ENCODE measurements at regions not wholly inside any gene's neighbourhood (a gene's known extent, or its start where the extent isn't known, plus 50 kb on each side); places are given as distances from the start of the nearest gene placed in this dataset.

- Histone ChIP-seq H3K36me3 (ENCODE audit: control insufficient read depth, insufficient read depth, low read length) (no peaks in the 10 kb centered on the region), H3K4me1 (ENCODE audit: control insufficient read depth, insufficient read depth, low read length) (no peaks in the 10 kb centered on the region), H3K9me3 (ENCODE audit: control insufficient read depth, insufficient read depth, low read length) (no peaks in the 10 kb centered on the region), H3K27ac (ENCODE audit: low read length) (no peak overlapping the region), H3K27me3 (ENCODE audit: control insufficient read depth, insufficient read depth, low read length) (no peaks in the 10 kb centered on the region), H3K4me3 (ENCODE audit: low read length) (no peak overlapping the region)
- DNase-seq (ENCODE audit: low read depth, low spot score) = no peak
- no CpG with 5 or more reads among the region's 1 CpG for WGBS (ENCODE audit: insufficient coverage, insufficient read length)
Measured at GRCh38 chr3:88596451-88596850, 446.7 kb downstream of the C3orf38 start.

GRCh38 chr3:88610820-88611219, 461.1 kb downstream of the C3orf38 start:
- no peaks in the 10 kb centered on the region for H3K4me1 ChIP-seq (ENCODE audit: control insufficient read depth, insufficient read depth, low read length)
- H3K27ac ChIP-seq (ENCODE audit: low read length) = no peak overlapping the region
- H3K27me3 ChIP-seq (ENCODE audit: control insufficient read depth, insufficient read depth, low read length) = no peaks in the 10 kb centered on the region
- no CpG with 5 or more reads among the region's 5 CpGs for WGBS (ENCODE audit: insufficient coverage, insufficient read length)
- H3K36me3 ChIP-seq (ENCODE audit: control insufficient read depth, insufficient read depth, low read length) = no peaks in the 10 kb centered on the region
- no peak overlapping the region for H3K4me3 ChIP-seq (ENCODE audit: low read length)
- no peak for DNase-seq (ENCODE audit: low read depth, low spot score)
- H3K9me3 ChIP-seq (ENCODE audit: control insufficient read depth, insufficient read depth, low read length) = no peaks in the 10 kb centered on the region

- no peak overlapping the region for H3K27ac ChIP-seq (ENCODE audit: low read length)
- no peaks in the 10 kb centered on the region for H3K4me1 ChIP-seq (ENCODE audit: control insufficient read depth, insufficient read depth, low read length)
- no peaks in the 10 kb centered on the region for H3K9me3 ChIP-seq (ENCODE audit: control insufficient read depth, insufficient read depth, low read length)
- H3K27me3 ChIP-seq (ENCODE audit: control insufficient read depth, insufficient read depth, low read length) = no peaks in the 10 kb centered on the region
- DNase-seq (ENCODE audit: low read depth, low spot score) = no peak
- no CpG with 5 or more reads among the region's 2 CpGs for WGBS (ENCODE audit: insufficient coverage, insufficient read length)
- no peaks in the 10 kb centered on the region for H3K36me3 ChIP-seq (ENCODE audit: control insufficient read depth, insufficient read depth, low read length)
- no peak overlapping the region for H3K4me3 ChIP-seq (ENCODE audit: low read length)
Measured at GRCh38 chr3:88611826-88612326, 462.1 kb downstream of the C3orf38 start.

- no CpG with 5 or more reads among the region's 1 CpG for WGBS (ENCODE audit: insufficient coverage, insufficient read length)
- no peak for DNase-seq (ENCODE audit: low read depth, low spot score)
- Histone ChIP-seq H3K27me3 (ENCODE audit: control insufficient read depth, insufficient read depth, low read length) (no peaks in the 10 kb centered on the region), H3K4me1 (ENCODE audit: control insufficient read depth, insufficient read depth, low read length) (no peaks in the 10 kb centered on the region), H3K36me3 (ENCODE audit: control insufficient read depth, insufficient read depth, low read length) (no peaks in the 10 kb centered on the region), H3K4me3 (ENCODE audit: low read length) (no peak overlapping the region), H3K27ac (ENCODE audit: low read length) (no peak overlapping the region), H3K9me3 (ENCODE audit: control insufficient read depth, insufficient read depth, low read length) (no peaks in the 10 kb centered on the region)
Measured at GRCh38 chr3:88616413-88616812, 466.7 kb downstream of the C3orf38 start.

- no peaks in the 10 kb centered on the region for H3K9me3 ChIP-seq (ENCODE audit: control insufficient read depth, insufficient read depth, low read length)
- no peak overlapping the region for H3K27ac ChIP-seq (ENCODE audit: low read length)
- no peak for DNase-seq (ENCODE audit: low read depth, low spot score)
- no peaks in the 10 kb centered on the region for H3K36me3 ChIP-seq (ENCODE audit: control insufficient read depth, insufficient read depth, low read length)
- no peaks in the 10 kb centered on the region for H3K27me3 ChIP-seq (ENCODE audit: control insufficient read depth, insufficient read depth, low read length)
- no CpG with 5 or more reads among the region's 1 CpG for WGBS (ENCODE audit: insufficient coverage, insufficient read length)
- H3K4me3 ChIP-seq (ENCODE audit: low read length) = no peak overlapping the region
- no peaks in the 10 kb centered on the region for H3K4me1 ChIP-seq (ENCODE audit: control insufficient read depth, insufficient read depth, low read length)
Measured at GRCh38 chr3:88617283-88617682, 467.5 kb downstream of the C3orf38 start.

- H3K4me1 ChIP-seq (ENCODE audit: control insufficient read depth, insufficient read depth, low read length) = no peaks in the 10 kb centered on the region
- H3K27me3 ChIP-seq (ENCODE audit: control insufficient read depth, insufficient read depth, low read length) = no peaks in the 10 kb centered on the region
- H3K4me3 ChIP-seq (ENCODE audit: low read length) = no peak overlapping the region
- DNase-seq (ENCODE audit: low read depth, low spot score) = no peak
- H3K36me3 ChIP-seq (ENCODE audit: control insufficient read depth, insufficient read depth, low read length) = no peaks in the 10 kb centered on the region
- no peak overlapping the region for H3K27ac ChIP-seq (ENCODE audit: low read length)
- H3K9me3 ChIP-seq (ENCODE audit: control insufficient read depth, insufficient read depth, low read length) = no peaks in the 10 kb centered on the region
- no CpG with 5 or more reads among the region's 7 CpGs for WGBS (ENCODE audit: insufficient coverage, insufficient read length)
Measured at GRCh38 chr3:88618021-88618645, 468.4 kb downstream of the C3orf38 start.

GRCh38 chr3:88621586-88621985, 471.8 kb downstream of the C3orf38 start:
- Histone ChIP-seq H3K27ac (ENCODE audit: low read length) (no peak overlapping the region), H3K36me3 (ENCODE audit: control insufficient read depth, insufficient read depth, low read length) (no peaks in the 10 kb centered on the region), H3K4me3 (ENCODE audit: low read length) (no peak overlapping the region), H3K4me1 (ENCODE audit: control insufficient read depth, insufficient read depth, low read length) (no peaks in the 10 kb centered on the region), H3K9me3 (ENCODE audit: control insufficient read depth, insufficient read depth, low read length) (no peaks in the 10 kb centered on the region), H3K27me3 (ENCODE audit: control insufficient read depth, insufficient read depth, low read length) (no peaks in the 10 kb centered on the region)
- WGBS (ENCODE audit: insufficient coverage, insufficient read length) = no CpG with 5 or more reads among the region's 2 CpGs
- no peak for DNase-seq (ENCODE audit: low read depth, low spot score)

GRCh38 chr3:88623709-88624108, 473.9 kb downstream of the C3orf38 start:
- H3K27me3 ChIP-seq (ENCODE audit: control insufficient read depth, insufficient read depth, low read length) = no peaks in the 10 kb centered on the region
- H3K4me3 ChIP-seq (ENCODE audit: low read length) = no peak overlapping the region
- no peaks in the 10 kb centered on the region for H3K4me1 ChIP-seq (ENCODE audit: control insufficient read depth, insufficient read depth, low read length)
- no peak for DNase-seq (ENCODE audit: low read depth, low spot score)
- no peaks in the 10 kb centered on the region for H3K9me3 ChIP-seq (ENCODE audit: control insufficient read depth, insufficient read depth, low read length)
- H3K27ac ChIP-seq (ENCODE audit: low read length) = no peak overlapping the region
- H3K36me3 ChIP-seq (ENCODE audit: control insufficient read depth, insufficient read depth, low read length) = no peaks in the 10 kb centered on the region

GRCh38 chr3:88626456-88627120, 476.8 kb downstream of the C3orf38 start:
- no peaks in the 10 kb centered on the region for H3K9me3 ChIP-seq (ENCODE audit: control insufficient read depth, insufficient read depth, low read length)
- no peak overlapping the region for H3K27ac ChIP-seq (ENCODE audit: low read length)
- no peaks in the 10 kb centered on the region for H3K27me3 ChIP-seq (ENCODE audit: control insufficient read depth, insufficient read depth, low read length)
- no peak overlapping the region for H3K4me3 ChIP-seq (ENCODE audit: low read length)
- H3K36me3 ChIP-seq (ENCODE audit: control insufficient read depth, insufficient read depth, low read length) = no peaks in the 10 kb centered on the region
- WGBS (ENCODE audit: insufficient coverage, insufficient read length) = no CpG with 5 or more reads among the region's 2 CpGs
- no peak for DNase-seq (ENCODE audit: low read depth, low spot score)
- no peaks in the 10 kb centered on the region for H3K4me1 ChIP-seq (ENCODE audit: control insufficient read depth, insufficient read depth, low read length)

GRCh38 chr3:88628901-88629300, 478.5 kb upstream of the EPHA3 start:
- no CpG with 5 or more reads among the region's 4 CpGs for WGBS (ENCODE audit: insufficient coverage, insufficient read length)

GRCh38 chr3:88632226-88632625, 475.2 kb upstream of the EPHA3 start:
- H3K4me3 ChIP-seq (ENCODE audit: low read length) = no peak overlapping the region
- H3K27me3 ChIP-seq (ENCODE audit: control insufficient read depth, insufficient read depth, low read length) = no peaks in the 10 kb centered on the region
- no peaks in the 10 kb centered on the region for H3K36me3 ChIP-seq (ENCODE audit: control insufficient read depth, insufficient read depth, low read length)
- no peak for DNase-seq (ENCODE audit: low read depth, low spot score)
- no CpG with 5 or more reads among the region's 2 CpGs for WGBS (ENCODE audit: insufficient coverage, insufficient read length)
- H3K27ac ChIP-seq (ENCODE audit: low read length) = no peak overlapping the region
- H3K4me1 ChIP-seq (ENCODE audit: control insufficient read depth, insufficient read depth, low read length) = no peaks in the 10 kb centered on the region
- no peaks in the 10 kb centered on the region for H3K9me3 ChIP-seq (ENCODE audit: control insufficient read depth, insufficient read depth, low read length)

More at GRCh38 chr3:88628901-88629300, 478.5 kb upstream of the EPHA3 start:
- Histone ChIP-seq H3K27me3 (ENCODE audit: control insufficient read depth, insufficient read depth, low read length) (no peaks in the 10 kb centered on the region), H3K4me1 (ENCODE audit: control insufficient read depth, insufficient read depth, low read length) (no peaks in the 10 kb centered on the region), H3K36me3 (ENCODE audit: control insufficient read depth, insufficient read depth, low read length) (no peaks in the 10 kb centered on the region), H3K4me3 (ENCODE audit: low read length) (no peak overlapping the region), H3K27ac (ENCODE audit: low read length) (no peak overlapping the region), H3K9me3 (ENCODE audit: control insufficient read depth, insufficient read depth, low read length) (no peaks in the 10 kb centered on the region)
- DNase-seq (ENCODE audit: low read depth, low spot score) = no peak

All from iPS DF 6.9 (cell line).